SK-N-SH (cell line): ENCODE measurements at regions not wholly inside any gene's neighbourhood (a gene's known extent, or its start where the extent isn't known, plus 50 kb on each side); places are given as distances from the start of the nearest gene placed in this dataset.

ENCODE experiments used
- CTCF ChIA-PET: fragments of 300-600, 350-600 bp; formaldehyde crosslinking; extraction: SDS; loops from one replicate; lab custom pipeline; 2021; lab: Yijun Ruan, JAX
- POLR2A ChIA-PET: fragments of 350-600 bp; sonication (Branson Sonifier 250); formaldehyde crosslinking; extraction: SDS; loops from one replicate; lab custom pipeline; 2020; ENCODE audit warnings: antibody characterized with exemption, inconsistent platforms; lab: Yijun Ruan, JAX
- DNase-seq: peaks from one replicate; pipeline ENCODE4 v3.0.0; 2012
- H2AFZ ChIP-seq: fragments of 200-600 bp; sonication (generic); 2 replicates; pipeline ENCODE4 v1.8.1; 2016; ENCODE audit warnings: antibody characterized with exemption, mild to moderate bottlenecking, low read depth
- H3F3A ChIP-seq: fragments of 200-600 bp; sonication (generic); replicated peaks from 2 replicates; pipeline ENCODE3; 2016; ENCODE audit warnings: antibody characterized with exemption, mild to moderate bottlenecking; ENCODE audit not compliant: insufficient read depth
- H3K27ac ChIP-seq, 2 experiments: fragments of 200-500 bp in 1 of 2; fragments of 200-600 bp in 1 of 2; sonication (Bioruptor generic) in 1 of 2; sonication (generic), shearing (Covaris generic) in 1 of 2; 2 replicates each; pipeline versions ENCODE4 v1.5.1 to v1.6.1; 2014 to 2016; ENCODE audit warnings: low read depth in 2 of 2, inconsistent platforms in 1 of 2, low read length in 1 of 2, mild to moderate bottlenecking in 1 of 2, mixed read lengths in 1 of 2
- H3K27me3 ChIP-seq: fragments of 200-600 bp; sonication (generic), shearing (Covaris generic); 2 replicates; pipeline ENCODE4 v1.6.1; 2016; ENCODE audit warnings: mixed run types; ENCODE audit not compliant: insufficient read depth
- H3K36me3 ChIP-seq, 2 experiments: fragments of 200-500 bp in 1 of 2; fragments of 200-600 bp in 1 of 2; sonication (Bioruptor generic) in 1 of 2; sonication (generic) in 1 of 2; replicated peaks in 1 of 2; 2 replicates each; pipeline versions ENCODE3 to v1.5.1; 2014 to 2016; ENCODE audit warnings: low read length in 1 of 2, mild to moderate bottlenecking in 1 of 2; ENCODE audit not compliant: insufficient read depth in 2 of 2, control insufficient read depth in 1 of 2
- H3K4me1 ChIP-seq, 2 experiments: fragments of 200-500 bp in 1 of 2; fragments of 200-600 bp in 1 of 2; sonication (Bioruptor generic) in 1 of 2; sonication (generic), shearing (Covaris generic) in 1 of 2; 2 replicates each; pipeline versions ENCODE4 v1.5.1 to v1.6.1; 2014 to 2016; ENCODE audit warnings: low read depth in 1 of 2, low read length in 1 of 2, mixed run types in 1 of 2; ENCODE audit not compliant: insufficient read depth in 2 of 2, control insufficient read depth in 1 of 2
- H3K4me2 ChIP-seq: fragments of 200-600 bp; sonication (generic), shearing (Covaris generic); 2 replicates; pipeline ENCODE4 v1.6.1; 2017; ENCODE audit warnings: mixed run types
- H3K4me3 ChIP-seq, 2 experiments: fragments of 200-500 bp in 1 of 2; fragments of 200-600 bp in 1 of 2; sonication (Bioruptor generic) in 1 of 2; sonication (generic), shearing (Covaris generic) in 1 of 2; 2 replicates each; pipeline versions ENCODE4 v1.5.1 to v1.8.1; 2014 to 2016; ENCODE audit warnings: low read depth in 2 of 2, inconsistent platforms in 1 of 2, low read length in 1 of 2, mild to moderate bottlenecking in 1 of 2, mixed read lengths in 1 of 2, moderate library complexity in 1 of 2
- H3K79me2 ChIP-seq: fragments of 200-600 bp; sonication (generic); 2 replicates; pipeline ENCODE4 v1.8.1; 2017; ENCODE audit warnings: mild to moderate bottlenecking; ENCODE audit not compliant: insufficient read depth
- H3K9ac ChIP-seq: fragments of 200-600 bp; sonication (generic); 2 replicates; pipeline ENCODE4 v1.6.1; 2017; ENCODE audit warnings: mixed run types
- H3K9me2 ChIP-seq: fragments of 200-600 bp; sonication (generic); 2 replicates; pipeline ENCODE4 v1.6.1; 2017; ENCODE audit warnings: mixed run types
- H3K9me3 ChIP-seq: fragments of 200-600 bp; sonication (generic); 2 replicates; pipeline ENCODE4 v1.6.1; 2017; ENCODE audit warnings: mixed run types, mild to moderate bottlenecking, moderate library complexity
- H4K20me1 ChIP-seq: fragments of 200-600 bp; sonication (generic); 2 replicates; pipeline ENCODE4 v1.6.1; 2017; ENCODE audit warnings: mild to moderate bottlenecking, mixed run types; ENCODE audit not compliant: insufficient read depth
- CTCF ChIP-seq: fragments of 200-600 bp; sonication (generic); IDR thresholded peaks from 2 replicates; pipeline ENCODE4 v1.6.1; 2017; ENCODE audit warnings: antibody characterized with exemption, mild to moderate bottlenecking, moderate library complexity
- EZH2phosphoT487 ChIP-seq: fragments of 200-600 bp; sonication (generic); IDR thresholded peaks from 2 replicates; pipeline ENCODE4 v1.6.1; 2017; ENCODE audit warnings: low read depth, mixed run types, mild to moderate bottlenecking, antibody characterized with exemption, moderate library complexity, borderline replicate concordance
- FOSL2 ChIP-seq: IDR thresholded peaks from 2 replicates; pipeline ENCODE4 v1.4.0; 2012; ENCODE audit warnings: low read depth, mild to moderate bottlenecking, moderate library complexity, borderline replicate concordance
- FOXJ3 ChIP-seq: sonication (generic); formaldehyde crosslinking; IDR thresholded peaks from 2 replicates; pipeline ENCODE4 v1.5.1; 2020; ENCODE audit warnings: mild to moderate bottlenecking, missing genetic modification reagents
- GABPA ChIP-seq: IDR thresholded peaks from 2 replicates; pipeline ENCODE4 v1.4.0; 2012; ENCODE audit warnings: low read depth, mild to moderate bottlenecking
- GATA2 ChIP-seq: sonication (generic); formaldehyde crosslinking; IDR thresholded peaks from 2 replicates; pipeline ENCODE4 v1.5.0; 2020; ENCODE audit warnings: mild to moderate bottlenecking, missing genetic modification reagents
- MEF2A ChIP-seq: IDR thresholded peaks from 2 replicates; pipeline ENCODE4 v1.4.0; 2012; ENCODE audit warnings: low read depth, borderline replicate concordance
- MXI1 ChIP-seq: IDR thresholded peaks from 2 replicates; pipeline ENCODE4 v1.6.1; 2012; ENCODE audit warnings: mild to moderate bottlenecking, low read depth, low read length, improper control_type of control experiment
- NFIC ChIP-seq: IDR thresholded peaks from 2 replicates; pipeline ENCODE4 v1.4.0; 2012; ENCODE audit warnings: borderline replicate concordance
- PBX3 ChIP-seq: IDR thresholded peaks from 2 replicates; pipeline ENCODE4; 2012
- POLR2AphosphoS5 ChIP-seq: IDR thresholded peaks from 2 replicates; pipeline ENCODE4 v1.6.1; 2012; ENCODE audit warnings: low read depth, low read length
- RCOR1 ChIP-seq: fragments of 150-350 bp; IDR thresholded peaks from 2 replicates; pipeline ENCODE4 v1.6.1; 2017; ENCODE audit warnings: antibody characterized with exemption, low read length
- REST ChIP-seq: IDR thresholded peaks from 2 replicates; pipeline ENCODE4 v1.6.1; 2012; ENCODE audit warnings: mild to moderate bottlenecking, low read depth, low read length, moderate library complexity
- RFX5 ChIP-seq: IDR thresholded peaks from 2 replicates; pipeline ENCODE4 v1.6.1; 2012; ENCODE audit warnings: mild to moderate bottlenecking, improper control_type of control experiment, low read length
- RXRA ChIP-seq: IDR thresholded peaks from 2 replicates; pipeline ENCODE4 v1.4.0; 2012; ENCODE audit warnings: low read depth, mild to moderate bottlenecking, borderline replicate concordance
- SIN3A ChIP-seq: IDR thresholded peaks from 2 replicates; pipeline ENCODE4 v1.6.1; 2012; ENCODE audit warnings: low read depth, mild to moderate bottlenecking, low read length, moderate library complexity, borderline replicate concordance
- SMC3 ChIP-seq: IDR thresholded peaks from 2 replicates; pipeline ENCODE4 v1.6.1; 2012; ENCODE audit warnings: low read depth, low read length, improper control_type of control experiment
- TAF1 ChIP-seq: IDR thresholded peaks from 2 replicates; pipeline ENCODE4 v1.6.1; 2012; ENCODE audit warnings: low read depth, mild to moderate bottlenecking, low read length, moderate library complexity, borderline replicate concordance
- TCF12 ChIP-seq: IDR thresholded peaks from 2 replicates; pipeline ENCODE4 v1.4.0; 2012
- WGBS: methylation state at CpG from one replicate; pipeline ENCODE4 v1.1.6; 2017; ENCODE audit warnings: low lambda C conversion rate; 5-methylcytosine and 5-hydroxymethylcytosine counted together
- TF ChIP-seq, protein P1 (sequence below): IDR thresholded peaks from 2 replicates; pipeline ENCODE4 v1.4.0; 2012; ENCODE audit warnings: low read depth

- TF ChIP-seq SMC3 (no peak), POLR2AphosphoS5 (no peak), FOXJ3 (CRISPR knock-in tag) (no peak), RFX5 (no peak), MEF2A (no peak), REST (no peak), RXRA (no peak), GATA2 (CRISPR knock-in tag) (no peak)
- H4K20me1 ChIP-seq, result no peaks in the 10 kb centered on the region
- H3K27me3 ChIP-seq, result no peaks in the 10 kb centered on the region
- no peak overlapping the region for H3K4me2 ChIP-seq
- no peaks in the 10 kb centered on the region for H3K4me1 ChIP-seq
- no peaks in the 10 kb centered on the region for H3K79me2 ChIP-seq
- 1% methylated on average over 2 of the region's 2 CpGs for WGBS
- no peaks in the 10 kb centered on the region for H3K9me2 ChIP-seq
- POLR2A ChIA-PET, result no interaction called here
- no peaks in the 10 kb centered on the region for H3K9me3 ChIP-seq
- H3K27ac ChIP-seq, result no peak overlapping the region
- CTCF ChIA-PET, result no interaction called here
- no peak for DNase-seq
- no peaks in the 10 kb centered on the region for H3K36me3 ChIP-seq
- no peak overlapping the region for H3K9ac ChIP-seq
- H2AFZ ChIP-seq, result no peak overlapping the region
- no peak overlapping the region for H3K4me3 ChIP-seq
- no peaks in the 10 kb centered on the region for H3F3A ChIP-seq
These were observed 132.9 kb upstream of the NRIP1 start for GRCh38 chr21:15197696-15198095.

- ChIA-PET POLR2A (no interaction called here), CTCF (no interaction called here)
- H3K27ac ChIP-seq, result no peak overlapping the region
- H3K4me1 ChIP-seq, result no peaks in the 10 kb centered on the region
- no peak overlapping the region for H2AFZ ChIP-seq
- H3K4me3 ChIP-seq, result no peak overlapping the region
- H3K79me2 ChIP-seq, result no peaks in the 10 kb centered on the region
- no peaks in the 10 kb centered on the region for H3F3A ChIP-seq
- H3K4me2 ChIP-seq, result no peak overlapping the region
- no peak for DNase-seq
- H3K36me3 ChIP-seq, result no peaks in the 10 kb centered on the region
- no peaks in the 10 kb centered on the region for H3K9me2 ChIP-seq
- H3K27me3 ChIP-seq, result peaks cover 14% of the 10 kb centered on the region; the same call in 1 of the 2 replicates
- no peaks in the 10 kb centered on the region for H4K20me1 ChIP-seq
- WGBS, result 11% methylated on average over 7 of the region's 8 CpGs
- no peak for TF ChIP-seq MXI1
- no peak for TF ChIP-seq PBX3
- TF ChIP-seq FOXJ3 (CRISPR knock-in tag), result no peak
- TF ChIP-seq TAF1, result no peak
- TF ChIP-seq RXRA, result no peak
- TF ChIP-seq NFIC, result no peak
- no peak for TF ChIP-seq POLR2AphosphoS5
- TF ChIP-seq, protein P1, sequence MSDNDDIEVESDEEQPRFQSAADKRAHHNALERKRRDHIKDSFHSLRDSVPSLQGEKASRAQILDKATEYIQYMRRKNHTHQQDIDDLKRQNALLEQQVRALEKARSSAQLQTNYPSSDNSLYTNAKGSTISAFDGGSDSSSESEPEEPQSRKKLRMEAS, result no peak
- TF ChIP-seq CTCF, result no peak
- no peak for TF ChIP-seq TCF12
- no peak for TF ChIP-seq GABPA
- no peak for TF ChIP-seq MEF2A
- no peak for TF ChIP-seq FOSL2
- TF ChIP-seq SIN3A, result no peak
- TF ChIP-seq EZH2phosphoT487, result no peak
- TF ChIP-seq RCOR1, result no peak
- no peaks in the 10 kb centered on the region for H3K9me3 ChIP-seq
- H3K9ac ChIP-seq, result no peak overlapping the region
These were observed 134.9 kb upstream of the NRIP1 start for GRCh38 chr21:15199414-15200383.
